ENCODE measurements at regions not wholly inside any gene's neighbourhood (a gene's known extent, or its start where the extent isn't known, plus 50 kb on each side); places are given as distances from the start of the nearest gene placed in this dataset.

DNA sequence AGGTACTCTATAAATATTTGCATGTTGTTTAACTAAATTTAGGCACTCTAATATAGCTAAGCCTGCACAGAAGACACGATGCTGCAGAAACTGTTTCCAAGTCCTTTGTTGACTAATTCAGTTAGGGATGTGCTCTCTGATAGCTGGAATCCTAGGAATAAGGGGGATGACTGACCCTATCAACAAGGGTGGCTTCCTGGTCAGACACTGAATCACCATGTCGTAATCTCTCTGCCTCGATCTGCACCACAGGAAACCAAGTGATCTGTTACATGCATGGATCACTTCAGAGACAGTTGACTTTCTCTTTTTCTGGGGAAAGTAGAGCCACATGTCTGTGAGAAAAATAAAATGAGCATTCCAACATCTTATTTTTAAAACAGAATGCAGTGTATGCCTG lies 169.1 kb downstream of the GUCY2F start:
- DNase-seq (ENCODE audit: low read depth in 2 of 3, low spot score in 2 of 3), result no peak

DNA sequence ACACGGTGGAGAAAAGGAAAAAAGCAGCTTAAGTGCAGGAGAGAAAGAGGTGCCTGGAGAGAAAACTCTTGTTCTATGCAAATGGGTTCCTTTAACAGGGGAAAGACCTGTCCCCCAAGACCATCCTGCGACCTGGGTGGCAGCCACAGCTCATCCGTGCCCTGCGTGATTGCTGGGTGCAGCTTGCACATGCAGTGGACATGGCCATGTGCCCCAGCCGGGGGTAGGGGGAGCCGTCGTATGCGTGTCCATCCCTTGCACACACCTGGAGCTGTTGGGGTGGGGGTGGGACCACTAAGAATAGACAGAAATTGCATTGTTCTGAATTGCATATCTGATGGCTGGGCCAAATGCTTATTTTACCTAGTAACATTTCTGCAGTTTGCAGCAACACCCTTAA lies 171.9 kb downstream of the GUCY2F start:
- DNase-seq (ENCODE audit: low read depth in 2 of 3, low spot score in 2 of 3), result no peak

DNA sequence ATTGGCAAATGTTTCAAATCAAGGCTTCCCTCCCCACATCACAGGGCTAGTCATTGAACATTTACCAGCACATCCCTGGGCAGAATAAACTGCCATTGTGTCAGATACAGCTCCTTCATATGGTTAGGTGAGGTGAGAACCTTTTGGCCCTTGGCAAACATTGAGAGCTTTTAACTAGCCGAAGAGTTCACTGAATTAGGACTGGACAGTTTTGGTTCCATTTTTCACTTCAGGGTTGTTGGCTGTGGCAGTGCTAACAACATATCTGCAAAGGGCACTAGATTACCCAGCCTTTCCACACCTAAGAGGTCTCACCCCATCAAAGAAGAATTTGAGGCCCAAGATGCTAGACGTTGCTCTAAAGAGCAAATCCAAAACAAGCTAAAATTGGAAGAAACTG lies 180.7 kb downstream of the GUCY2F start:
- no peak for DNase-seq (ENCODE audit: low read depth in 2 of 3, low spot score in 2 of 3)

DNA sequence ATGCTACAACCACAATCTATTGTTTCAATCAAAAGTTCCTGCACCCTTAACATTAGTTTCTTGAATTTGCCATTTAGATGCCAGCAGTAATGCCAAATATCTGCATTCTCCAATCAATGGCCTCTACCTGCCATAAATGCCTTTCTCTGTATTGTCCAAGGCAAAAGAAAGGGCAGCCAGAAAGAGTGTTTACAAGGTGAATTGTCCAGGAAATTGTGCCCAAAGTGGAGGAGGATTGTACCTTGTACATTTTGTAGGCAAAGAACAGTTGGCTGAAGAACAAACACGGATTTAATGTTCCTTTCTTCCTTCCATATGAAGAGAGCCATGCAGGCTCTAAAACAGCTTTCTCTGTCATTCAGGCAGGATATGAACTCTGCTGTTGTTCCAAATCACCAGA lies 181.5 kb downstream of the GUCY2F start:
- no peak for DNase-seq (ENCODE audit: low read depth in 2 of 3, low spot score in 2 of 3)

DNA sequence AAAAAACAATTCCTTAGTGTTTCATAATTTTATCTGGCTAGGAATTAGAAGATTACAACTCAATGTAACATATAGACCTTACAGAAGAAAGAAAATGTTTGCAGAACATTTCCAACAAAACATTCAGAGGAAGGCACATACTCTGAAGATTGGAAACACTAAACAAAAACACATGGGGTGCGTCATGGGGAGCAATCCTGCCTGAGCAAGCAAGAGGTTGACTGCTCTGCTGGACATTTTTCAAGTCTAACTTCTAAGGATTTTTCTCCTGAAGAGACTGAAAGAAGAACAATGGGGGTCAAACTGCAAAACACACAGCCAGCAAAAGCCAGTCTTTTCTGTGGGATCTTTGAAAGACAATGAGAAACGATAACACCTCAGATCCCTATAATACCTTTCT lies 182.8 kb downstream of the GUCY2F start:
- no peak for DNase-seq (ENCODE audit: low read depth in 2 of 3, low spot score in 2 of 3)

DNA sequence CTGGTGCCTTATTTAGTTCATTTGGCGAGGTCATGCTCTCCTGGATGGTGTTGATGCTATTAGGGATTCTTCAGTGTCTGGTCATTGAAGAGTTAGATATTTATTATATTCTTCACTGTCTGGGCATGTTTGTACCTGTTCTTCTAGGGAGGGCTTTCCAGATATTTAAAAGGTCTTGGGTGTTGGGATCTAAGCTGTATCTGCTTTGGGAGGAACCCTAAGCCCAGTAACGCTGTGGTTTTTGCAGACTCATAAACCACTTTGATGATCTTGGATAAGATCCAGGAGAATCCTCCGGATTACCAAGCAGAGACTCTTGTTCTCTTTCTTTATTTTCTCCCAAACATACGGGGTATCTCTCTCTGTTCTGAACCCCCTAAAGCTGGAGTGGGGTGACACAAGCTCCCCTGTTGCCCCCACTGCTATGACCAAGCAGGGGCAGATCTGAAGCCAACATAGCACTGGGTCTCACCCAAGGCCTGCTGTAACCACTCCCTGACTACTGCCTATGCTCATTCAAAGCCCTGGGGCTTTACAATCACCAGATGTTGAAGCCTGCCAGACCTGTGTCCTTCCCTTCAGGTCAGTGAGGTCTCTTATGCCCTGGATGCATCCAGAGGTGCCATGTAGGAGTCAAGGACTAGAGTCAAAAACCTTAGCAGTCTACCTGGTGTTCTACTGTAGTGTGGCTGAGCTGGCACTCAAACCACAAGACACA lies 187.6 kb downstream of the GUCY2F start:
- no peak for DNase-seq (ENCODE audit: low read depth in 2 of 3, low spot score in 2 of 3)

DNA sequence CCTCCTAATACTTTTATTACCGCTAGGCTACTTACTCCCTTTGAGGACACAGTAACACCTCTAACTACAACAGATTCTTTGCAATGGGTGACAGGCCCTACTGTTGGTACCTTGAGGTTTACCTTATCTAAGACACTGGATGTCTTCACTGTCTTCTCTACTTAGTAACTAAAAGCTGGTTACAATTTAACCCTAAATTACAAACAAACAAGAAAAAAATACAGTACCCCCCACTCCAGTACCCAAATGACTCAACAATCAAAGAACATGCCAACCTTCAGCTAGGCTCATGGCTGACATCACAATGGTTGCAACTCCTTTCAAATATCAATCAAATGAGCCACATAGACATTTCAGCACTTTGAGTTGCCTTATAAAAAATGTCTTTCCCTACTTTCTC lies 198.0 kb downstream of the GUCY2F start:
- DNase-seq (ENCODE audit: low read depth in 2 of 3, low spot score in 2 of 3), result no peak

DNA sequence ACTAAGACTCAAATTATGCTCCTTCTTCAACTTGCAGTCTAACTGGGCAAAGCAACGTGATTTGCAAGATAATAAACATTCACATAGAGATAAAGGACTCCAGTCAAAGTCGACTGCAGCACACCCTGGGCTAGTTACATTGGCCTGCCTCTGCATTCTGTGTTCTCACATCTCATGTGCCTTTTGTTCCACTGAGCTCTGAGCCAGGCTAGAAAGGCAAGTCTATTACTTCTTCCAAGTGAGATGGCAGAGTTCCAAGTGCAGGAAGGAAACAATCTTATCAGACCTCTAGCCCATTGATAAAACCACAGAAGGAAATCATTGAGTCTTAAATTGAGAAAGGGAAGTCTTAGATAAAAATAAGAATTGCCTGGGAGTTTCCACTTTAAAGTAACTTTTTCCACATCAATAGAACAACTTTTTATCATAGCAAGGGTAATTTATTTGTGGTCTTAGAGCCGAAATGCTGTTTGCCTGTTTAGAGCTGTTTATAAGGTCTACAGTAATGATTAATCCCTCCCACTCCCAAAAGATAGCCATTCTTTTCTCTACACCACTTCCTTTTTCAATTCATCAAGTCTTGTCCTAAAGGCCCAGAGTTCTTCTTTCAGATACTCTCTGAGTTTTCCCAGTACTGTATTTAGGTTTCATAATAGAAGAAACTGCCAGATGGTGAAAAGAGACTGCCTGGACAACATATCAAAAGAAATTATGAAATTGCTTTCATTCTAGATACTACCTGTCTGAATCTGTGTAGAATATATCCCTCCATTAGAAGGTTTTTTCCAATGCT lies 200.2 kb downstream of the GUCY2F start:
- no peak for DNase-seq (ENCODE audit: low read depth in 2 of 3, low spot score in 2 of 3)

DNA sequence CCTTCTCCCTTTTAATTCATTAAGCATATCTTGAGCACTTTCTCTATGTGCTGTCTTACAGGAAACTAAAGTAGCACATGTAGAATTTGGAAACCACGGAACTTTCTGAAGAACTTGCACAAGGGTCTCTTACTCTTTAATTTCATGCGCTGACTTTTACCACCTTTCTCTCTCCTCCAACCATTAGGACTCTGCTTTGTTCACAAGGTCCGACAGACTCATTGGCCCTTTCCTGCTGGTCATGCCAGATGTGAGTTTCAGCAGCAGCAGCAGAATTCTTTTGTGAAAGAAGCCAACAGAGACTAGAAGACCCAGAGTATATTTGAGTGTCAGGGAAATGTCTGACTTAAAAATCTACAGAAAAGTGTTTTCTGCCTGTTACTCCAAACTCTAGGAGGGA lies 207.1 kb downstream of the GUCY2F start:
- DNase-seq (ENCODE audit: low read depth in 2 of 3, low spot score in 2 of 3), result no peak

DNA sequence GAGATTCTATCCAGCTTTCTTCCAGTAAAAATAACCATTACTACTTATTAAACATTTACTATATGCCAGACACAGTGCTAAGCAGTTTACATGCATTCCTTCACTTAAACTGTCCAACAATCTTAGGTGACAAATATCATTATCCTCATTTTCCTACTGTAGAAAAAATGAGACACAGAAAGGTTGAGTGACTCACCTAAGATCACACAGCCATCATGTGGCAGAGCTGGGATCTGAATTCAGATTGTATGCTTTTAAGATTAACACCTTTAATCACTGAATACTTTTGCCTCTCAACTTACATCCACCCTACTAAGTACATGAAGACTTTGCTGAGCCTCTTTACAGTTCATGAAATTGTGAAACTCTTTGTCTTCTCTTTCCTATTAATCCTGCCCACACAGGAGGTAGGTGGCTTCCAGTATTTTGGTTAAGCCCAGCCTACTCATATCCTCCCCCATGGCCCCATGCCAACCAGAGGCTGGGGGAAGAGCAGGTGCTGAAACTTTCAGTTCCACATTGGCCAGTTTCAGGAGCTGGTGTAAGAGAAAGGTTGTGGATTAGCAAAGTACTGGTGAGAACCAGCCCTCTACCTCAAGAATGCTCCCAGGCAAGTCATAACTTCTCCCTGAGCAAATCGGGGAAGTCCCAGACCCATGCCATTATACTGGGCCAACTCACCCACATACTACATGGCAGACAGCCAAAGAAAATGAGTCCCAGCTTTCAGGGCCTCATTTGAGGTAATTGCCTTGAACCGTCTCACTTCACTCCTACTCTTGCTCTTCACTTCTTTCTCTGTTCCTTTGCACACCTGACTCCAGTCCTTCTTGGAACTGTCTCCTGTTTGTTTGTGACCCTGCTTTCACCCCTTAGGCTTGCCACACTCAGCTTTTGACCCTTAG lies 211.1 kb downstream of the GUCY2F start:
- peak in 1 of 3 experiments; percentile 16 for DNase-seq (ENCODE audit: low read depth in 2 of 3, low spot score in 2 of 3)

DNA sequence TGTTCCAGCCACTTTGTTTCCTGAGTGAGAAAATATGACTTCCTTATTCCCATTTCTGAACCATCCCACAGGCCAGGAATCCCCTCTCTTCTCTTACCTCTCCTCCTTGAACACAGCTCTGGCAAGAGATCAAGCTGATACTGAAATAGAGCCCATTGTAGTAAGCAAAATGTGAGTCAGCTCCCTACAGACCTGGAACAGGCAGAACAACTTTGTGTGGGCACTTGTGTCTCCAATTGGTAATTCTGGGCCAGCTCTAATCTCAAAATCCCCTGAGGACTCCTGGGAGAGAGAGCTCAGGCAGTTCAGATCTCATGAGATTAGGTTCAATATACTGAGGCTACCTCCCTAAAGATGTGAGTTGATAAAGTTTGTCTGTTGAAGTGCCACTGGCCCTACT lies 213.5 kb downstream of the GUCY2F start:
- DNase-seq (ENCODE audit: low read depth in 2 of 3, low spot score in 2 of 3), result no peak

DNA sequence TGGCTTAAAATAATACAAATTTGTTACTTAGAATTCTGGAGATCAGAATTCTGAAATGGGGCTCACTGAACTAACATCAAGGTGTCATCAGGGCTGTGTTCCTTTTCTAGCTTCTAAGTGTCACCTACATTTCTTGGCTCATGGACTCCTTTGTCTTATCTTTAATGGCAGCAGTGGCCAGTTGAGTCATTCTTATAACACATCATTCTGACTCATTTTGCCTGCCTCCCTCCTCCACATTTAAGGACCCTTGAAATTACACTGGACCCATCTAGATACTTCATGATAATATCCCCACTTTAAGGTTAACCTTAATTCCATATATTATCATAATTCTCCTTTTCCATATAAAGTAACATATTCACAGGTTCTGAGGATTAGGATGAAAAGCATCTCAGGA lies 215.9 kb downstream of the GUCY2F start:
- DNase-seq (ENCODE audit: low read depth in 2 of 3, low spot score in 2 of 3), result no peak

DNA sequence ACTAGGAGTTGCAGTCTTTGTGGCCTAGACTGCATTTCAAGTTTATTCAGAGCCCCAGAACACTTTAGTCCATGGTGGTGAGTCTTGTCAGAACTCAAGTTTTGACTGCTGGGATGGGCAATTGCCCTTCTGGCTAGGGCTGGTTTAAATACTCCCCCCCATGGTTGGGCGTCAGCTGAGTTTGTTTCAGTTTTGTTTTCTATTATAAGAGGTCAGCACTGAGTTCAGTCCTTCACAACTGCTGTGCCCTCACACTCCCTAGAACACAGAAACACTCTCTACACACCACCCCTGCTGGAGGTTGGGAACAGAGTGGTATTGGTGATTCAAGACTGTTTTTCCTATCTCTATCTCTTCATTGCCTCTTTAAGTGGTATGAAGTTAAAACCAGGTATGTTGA lies 217.0 kb downstream of the GUCY2F start:
- no peak for DNase-seq (ENCODE audit: low read depth in 2 of 3, low spot score in 2 of 3)

DNA sequence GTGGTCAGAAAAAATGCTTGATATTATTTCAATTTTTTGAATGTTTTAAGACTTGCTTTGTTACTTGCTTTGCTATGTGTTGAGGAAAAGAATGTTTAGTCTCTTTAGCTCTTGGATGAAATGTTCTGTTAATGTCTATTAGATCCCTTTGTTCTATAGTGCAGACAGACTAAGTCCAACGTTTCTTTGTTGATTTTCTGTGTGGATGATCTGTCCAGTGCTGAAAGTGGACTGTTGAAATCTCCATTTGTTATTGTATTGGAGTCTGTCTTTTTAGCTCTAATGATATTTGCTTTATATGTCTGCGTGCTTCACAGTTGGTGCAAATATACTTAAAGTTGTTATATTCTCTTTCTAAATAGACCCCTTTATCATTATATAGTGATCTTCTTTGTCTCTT lies 220.6 kb downstream of the GUCY2F start:
- no peak for DNase-seq (ENCODE audit: low read depth in 2 of 3, low spot score in 2 of 3)

DNA sequence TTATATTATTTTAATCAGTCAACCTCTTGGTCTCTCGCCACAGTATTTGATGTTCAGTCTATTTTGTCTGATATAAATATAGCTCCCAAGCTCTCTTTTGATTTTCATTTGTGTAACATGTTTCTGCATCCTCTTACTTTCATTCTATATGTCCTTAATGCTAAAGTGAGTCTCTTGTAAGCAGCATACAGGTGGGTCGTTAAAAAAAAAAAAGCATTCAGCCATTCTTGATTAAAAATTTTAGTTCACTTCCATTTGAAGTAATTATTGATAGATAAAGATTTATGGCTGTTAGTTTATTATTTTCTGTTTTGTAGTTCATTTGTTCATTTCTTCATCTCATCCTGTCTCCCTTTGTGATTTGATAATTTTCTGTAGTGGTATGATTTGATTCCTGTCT lies 229.1 kb downstream of the GUCY2F start:
- no peak for DNase-seq (ENCODE audit: low read depth in 2 of 3, low spot score in 2 of 3)

DNA sequence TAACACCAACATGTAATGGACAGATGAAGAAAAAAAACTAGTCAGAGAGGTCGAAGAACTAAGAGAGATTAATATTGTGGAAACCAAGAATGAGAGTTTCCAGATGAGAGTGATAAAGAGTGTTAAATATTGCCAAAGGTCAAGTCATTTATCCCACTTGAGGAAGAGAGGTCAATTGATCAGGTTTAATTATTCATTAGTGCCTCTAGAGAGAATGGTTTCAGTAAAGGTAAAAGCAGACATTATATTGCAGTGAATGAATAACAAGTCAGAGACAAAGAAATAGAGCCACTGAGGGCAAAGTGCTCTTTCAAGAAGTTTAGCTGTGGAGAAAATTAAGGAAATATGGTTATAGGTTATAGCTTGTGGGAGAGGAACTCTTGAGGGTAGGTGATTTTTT lies 263.1 kb downstream of the GUCY2F start:
- no peak for DNase-seq (ENCODE audit: low read depth in 2 of 3, low spot score in 2 of 3)

DNA sequence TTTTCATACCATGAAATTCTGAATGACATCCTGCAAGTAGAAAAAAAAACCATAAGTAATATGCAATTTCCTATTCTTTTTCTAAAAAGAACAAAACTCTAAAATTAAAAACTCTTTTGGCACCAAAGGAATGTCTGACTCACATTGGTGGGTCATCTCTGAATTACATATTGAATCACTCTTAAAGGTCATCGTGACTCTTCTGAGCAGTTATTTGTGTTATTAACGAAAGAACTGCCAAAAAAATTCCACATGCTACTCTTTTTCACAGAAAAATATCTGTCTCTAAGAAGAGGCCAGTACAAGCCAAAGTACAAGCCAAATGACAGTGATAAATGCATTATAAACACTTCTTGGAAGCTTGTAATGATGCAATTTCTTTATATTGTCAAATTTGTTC lies 282.2 kb downstream of the GUCY2F start:
- no peak for DNase-seq (ENCODE audit: low read depth in 2 of 3, low spot score in 2 of 3)

DNA sequence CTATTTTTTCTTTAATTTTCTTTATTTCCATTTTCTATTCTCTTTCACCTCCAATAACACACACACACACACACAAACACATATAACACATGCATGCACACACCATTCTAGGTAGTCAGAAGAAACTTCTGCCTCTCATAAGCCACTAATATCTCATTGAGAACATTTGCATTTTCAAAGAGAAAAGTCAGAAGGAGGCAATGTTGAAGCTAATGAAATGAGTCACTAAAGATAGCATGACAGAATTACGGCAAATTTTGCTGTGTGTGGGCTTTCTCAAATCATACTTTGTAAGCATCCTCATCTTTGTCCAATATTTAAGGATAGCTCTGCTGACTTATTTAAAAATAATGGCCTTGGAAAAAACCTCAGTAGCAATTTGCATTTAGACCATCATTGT lies 291.3 kb downstream of the GUCY2F start:
- no peak for DNase-seq (ENCODE audit: low read depth in 2 of 3, low spot score in 2 of 3)

DNA sequence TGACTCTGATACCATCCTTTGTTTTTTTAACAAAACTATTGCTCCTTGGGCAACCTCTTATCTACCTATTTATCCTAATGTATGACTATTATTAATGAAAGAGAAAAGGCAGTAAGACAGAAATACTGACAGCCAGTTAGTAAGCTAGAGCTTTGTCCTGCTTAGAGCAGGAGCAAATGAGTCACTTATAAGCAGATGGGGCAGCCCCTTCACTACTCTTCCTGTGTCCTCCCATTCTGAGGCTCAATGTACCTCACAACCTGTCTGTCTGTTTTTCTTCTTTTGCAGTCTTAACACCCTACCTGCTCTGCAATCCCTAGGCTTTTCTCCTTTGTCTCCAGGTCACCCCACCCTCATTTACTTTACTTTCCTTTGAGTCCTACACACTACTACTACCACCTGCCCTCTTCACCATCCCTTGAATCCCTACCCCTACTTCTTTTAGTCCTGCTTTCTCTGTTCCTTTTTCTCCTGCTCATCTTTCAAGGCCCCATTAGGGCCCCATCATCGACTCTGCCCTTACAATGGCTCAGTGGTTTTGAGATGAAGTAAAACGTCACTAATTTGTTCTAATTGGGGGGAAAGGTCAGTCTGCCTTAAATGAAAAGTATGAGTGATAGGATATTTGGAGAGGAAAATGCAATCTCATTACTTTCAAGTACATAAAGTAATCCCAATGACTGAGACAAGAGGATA lies 294.3 kb downstream of the GUCY2F start:
- DNase-seq (ENCODE audit: low read depth in 2 of 3, low spot score in 2 of 3), result no peak

DNA sequence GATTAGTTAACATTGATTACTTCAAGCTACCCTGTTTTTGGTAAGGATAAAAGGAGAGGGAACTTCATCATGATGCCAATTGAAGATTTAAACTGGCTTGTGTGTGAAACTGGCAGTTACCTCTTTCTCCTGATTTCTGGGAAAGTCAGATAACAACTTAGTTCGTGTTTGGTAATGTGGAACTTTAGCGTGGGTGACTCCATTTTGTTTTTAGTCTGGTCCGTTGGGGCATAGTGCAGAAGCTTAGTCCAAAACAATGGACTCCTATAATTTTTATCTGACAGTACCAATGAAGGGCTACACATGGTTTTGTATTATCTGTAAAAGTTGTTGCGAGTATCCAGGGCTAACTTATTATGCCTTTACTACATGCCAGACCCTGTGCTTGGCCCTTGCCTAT lies 294.9 kb downstream of the GUCY2F start:
- DNase-seq (ENCODE audit: low read depth in 2 of 3, low spot score in 2 of 3), result no peak

DNA sequence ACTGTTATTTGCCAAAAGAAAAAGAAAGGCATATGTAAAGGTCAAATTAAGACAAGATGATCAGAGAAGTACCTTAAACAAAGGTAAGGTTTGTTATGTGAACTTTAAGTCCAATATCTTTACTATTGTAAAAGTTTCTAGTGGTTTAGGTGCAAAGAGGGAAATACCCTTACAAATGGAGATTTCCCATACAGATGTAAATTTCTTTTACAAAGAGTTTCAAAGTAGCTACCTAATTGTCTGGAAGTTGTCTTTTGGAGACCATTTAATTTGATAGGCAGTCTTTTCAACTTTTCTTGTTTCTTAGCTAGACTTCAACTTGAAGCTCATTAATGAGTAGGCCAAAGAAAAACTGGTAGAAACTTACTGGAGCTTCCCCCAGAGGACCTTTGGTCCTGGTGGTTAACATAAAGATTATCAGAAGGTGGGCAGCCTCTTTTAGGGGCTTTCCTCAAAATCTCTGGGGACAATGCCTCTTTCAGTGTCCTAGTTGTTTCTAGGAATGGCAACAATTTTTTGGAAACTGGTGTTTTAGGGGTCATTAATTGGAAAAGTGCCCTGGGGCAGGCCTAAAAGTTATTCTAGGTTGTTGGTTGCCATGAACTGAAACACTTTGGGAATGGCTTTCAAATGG lies 297.3 kb downstream of the GUCY2F start:
- no peak for DNase-seq (ENCODE audit: low read depth in 2 of 3, low spot score in 2 of 3)
